ENCODE measurements at regions not wholly inside any gene's neighbourhood (a gene's known extent, or its start where the extent isn't known, plus 50 kb on each side); places are given as distances from the start of the nearest gene placed in this dataset.

DNA sequence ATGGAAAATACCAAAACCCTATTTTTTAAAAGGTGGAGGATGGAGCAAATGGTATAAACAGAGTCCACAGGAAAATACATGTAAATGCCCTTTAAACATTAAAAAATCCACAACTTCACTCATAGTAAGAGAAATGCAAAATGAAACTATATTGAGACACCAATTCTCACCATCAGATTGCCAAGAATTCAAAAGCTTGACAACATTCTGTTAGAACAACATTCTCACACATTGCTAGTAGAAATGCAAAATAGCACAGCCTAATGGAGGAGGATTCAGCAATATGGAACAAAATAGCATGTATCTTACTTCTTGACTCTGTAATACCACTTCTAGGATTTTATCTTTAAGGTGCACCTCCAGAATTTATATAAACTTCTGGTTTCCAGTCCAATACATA lies 351.8 kb downstream of the NXPE2 start:
- Histone ChIP-seq H3F3A (replicated peaks; ENCODE audit: insufficient read depth) (no peaks in the 10 kb centered on the region), H3K27ac (ENCODE audit: low read depth in 2 of 2, low read length in 1 of 2) (no peak overlapping the region), H3K36me3 (replicated peaks in 1 of 2; ENCODE audit: control insufficient read depth in 1 of 2, insufficient read depth in 2 of 2, low read length in 1 of 2) (no peaks in the 10 kb centered on the region), H3K4me1 (ENCODE audit: control insufficient read depth in 1 of 2, insufficient read depth in 2 of 2, low read depth in 1 of 2, low read length in 1 of 2) (no peaks in the 10 kb centered on the region), H3K27me3 (ENCODE audit: insufficient read depth) (no peaks in the 10 kb centered on the region), H3K9me3 (no peaks in the 10 kb centered on the region; the same call in 1 of the 2 replicates), H3K9me2 (peaks cover 3% of the 10 kb centered on the region; the same call in 1 of the 2 replicates), H3K4me3 (ENCODE audit: low read depth in 2 of 2, low read length in 1 of 2) (no peak overlapping the region), H2AFZ (ENCODE audit: low read depth) (no peak overlapping the region), H3K79me2 (ENCODE audit: insufficient read depth) (no peaks in the 10 kb centered on the region), H4K20me1 (ENCODE audit: insufficient read depth) (no peaks in the 10 kb centered on the region), H3K9ac (no peak overlapping the region), H3K4me2 (no peak overlapping the region)
- CTCF ChIA-PET, result interaction anchor here (1.0 kb wide), 1 partner anchor 36 kb away, joined by 3 read pairs; no protein-coding TSS in a partner anchor
- no peak for TF ChIP-seq YY1 (IDR thresholded peaks at IDR 0.05; ENCODE audit: low read depth)
- no peak for TF ChIP-seq FOSL2 (IDR thresholded peaks at IDR 0.05; ENCODE audit: borderline replicate concordance, low read depth)
- no peak for TF ChIP-seq RFX5 (IDR thresholded peaks at IDR 0.05; ENCODE audit: low read length)
- no peak for TF ChIP-seq NRF1 (IDR thresholded peaks at IDR 0.05; ENCODE audit: low read depth, low read length)
- TF ChIP-seq JUND (IDR thresholded peaks at IDR 0.05), result no peak
- TF ChIP-seq SMC3 (IDR thresholded peaks at IDR 0.05; ENCODE audit: low read depth, low read length), result no peak
- no peak for TF ChIP-seq TEAD4 (IDR thresholded peaks at IDR 0.05; ENCODE audit: borderline replicate concordance, insufficient read depth)
- TF ChIP-seq, protein P1, sequence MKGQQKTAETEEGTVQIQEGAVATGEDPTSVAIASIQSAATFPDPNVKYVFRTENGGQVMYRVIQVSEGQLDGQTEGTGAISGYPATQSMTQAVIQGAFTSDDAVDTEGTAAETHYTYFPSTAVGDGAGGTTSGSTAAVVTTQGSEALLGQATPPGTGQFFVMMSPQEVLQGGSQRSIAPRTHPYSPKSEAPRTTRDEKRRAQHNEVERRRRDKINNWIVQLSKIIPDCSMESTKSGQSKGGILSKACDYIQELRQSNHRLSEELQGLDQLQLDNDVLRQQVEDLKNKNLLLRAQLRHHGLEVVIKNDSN (IDR thresholded peaks at IDR 0.05; ENCODE audit: borderline replicate concordance, low read depth), result no peak
- no peak for TF ChIP-seq RCOR1 (IDR thresholded peaks at IDR 0.05; ENCODE audit: low read length)
- no peak for DNase-seq
- POLR2A ChIA-PET, result no interaction called here

DNA sequence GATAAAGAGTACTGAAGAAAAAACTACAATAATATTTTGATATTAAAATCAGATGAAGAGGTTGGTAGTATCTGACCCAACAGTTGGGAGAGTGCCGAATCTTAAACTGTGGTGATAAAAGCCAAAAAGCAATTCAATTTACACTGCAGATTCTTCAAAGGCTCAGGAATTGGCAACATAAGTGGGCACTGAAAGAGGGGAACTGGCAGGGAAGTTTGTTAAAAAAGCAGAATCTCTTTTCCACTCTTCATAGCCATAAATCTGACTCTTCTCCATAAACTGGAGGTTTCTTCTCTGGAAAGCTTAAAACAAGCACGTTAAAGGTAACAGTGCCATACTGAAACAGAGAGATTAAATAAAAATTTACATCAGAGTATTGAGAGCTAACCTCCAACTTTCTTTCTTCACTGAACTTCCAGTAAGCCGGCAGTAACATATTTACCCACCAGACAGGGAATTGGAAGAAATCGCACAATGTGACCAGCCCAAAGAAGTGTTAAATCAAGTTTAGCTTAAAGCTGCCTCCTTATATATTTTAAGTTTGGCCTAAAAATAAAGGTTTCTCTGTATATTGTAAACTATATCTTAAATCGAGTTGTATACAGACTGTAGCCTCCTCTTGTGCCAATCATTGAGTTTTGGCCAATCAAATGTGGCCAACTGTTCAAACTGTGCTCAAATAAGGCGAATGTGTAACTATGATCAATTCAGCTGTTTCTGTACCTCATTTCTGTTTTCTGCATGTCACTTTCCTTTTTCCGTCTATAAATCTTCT lies 358.3 kb downstream of the NXPE2 start:
- no peak for DNase-seq
- no peaks in the 10 kb centered on the region for H3K36me3 ChIP-seq (replicated peaks in 1 of 2; ENCODE audit: control insufficient read depth in 1 of 2, insufficient read depth in 2 of 2, low read length in 1 of 2)
- no peak overlapping the region for H2AFZ ChIP-seq (ENCODE audit: low read depth)
- no peak for TF ChIP-seq TEAD4 (IDR thresholded peaks at IDR 0.05; ENCODE audit: borderline replicate concordance, insufficient read depth)
- TF ChIP-seq, protein P2, sequence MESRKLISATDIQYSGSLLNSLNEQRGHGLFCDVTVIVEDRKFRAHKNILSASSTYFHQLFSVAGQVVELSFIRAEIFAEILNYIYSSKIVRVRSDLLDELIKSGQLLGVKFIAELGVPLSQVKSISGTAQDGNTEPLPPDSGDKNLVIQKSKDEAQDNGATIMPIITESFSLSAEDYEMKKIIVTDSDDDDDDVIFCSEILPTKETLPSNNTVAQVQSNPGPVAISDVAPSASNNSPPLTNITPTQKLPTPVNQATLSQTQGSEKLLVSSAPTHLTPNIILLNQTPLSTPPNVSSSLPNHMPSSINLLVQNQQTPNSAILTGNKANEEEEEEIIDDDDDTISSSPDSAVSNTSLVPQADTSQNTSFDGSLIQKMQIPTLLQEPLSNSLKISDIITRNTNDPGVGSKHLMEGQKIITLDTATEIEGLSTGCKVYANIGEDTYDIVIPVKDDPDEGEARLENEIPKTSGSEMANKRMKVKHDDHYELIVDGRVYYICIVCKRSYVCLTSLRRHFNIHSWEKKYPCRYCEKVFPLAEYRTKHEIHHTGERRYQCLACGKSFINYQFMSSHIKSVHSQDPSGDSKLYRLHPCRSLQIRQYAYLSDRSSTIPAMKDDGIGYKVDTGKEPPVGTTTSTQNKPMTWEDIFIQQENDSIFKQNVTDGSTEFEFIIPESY (IDR thresholded peaks at IDR 0.05; ENCODE audit: borderline replicate concordance, low read depth), result no peak
- TF ChIP-seq, protein P3, sequence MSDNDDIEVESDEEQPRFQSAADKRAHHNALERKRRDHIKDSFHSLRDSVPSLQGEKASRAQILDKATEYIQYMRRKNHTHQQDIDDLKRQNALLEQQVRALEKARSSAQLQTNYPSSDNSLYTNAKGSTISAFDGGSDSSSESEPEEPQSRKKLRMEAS (IDR thresholded peaks at IDR 0.05; ENCODE audit: low read depth), result no peak
- peaks cover 3% of the 10 kb centered on the region; the same call in 1 of the 2 replicates for H3K9me3 ChIP-seq
- ChIA-PET CTCF (no interaction called here), POLR2A (no interaction called here)
- H3K79me2 ChIP-seq (ENCODE audit: insufficient read depth), result no peaks in the 10 kb centered on the region
- 45% methylated on average over 7 of the region's 7 CpGs for WGBS (ENCODE audit: low lambda C conversion rate)
- H3K9me2 ChIP-seq, result peaks cover 3% of the 10 kb centered on the region; the same call in 1 of the 2 replicates
- no peaks in the 10 kb centered on the region for H3K4me1 ChIP-seq (ENCODE audit: control insufficient read depth in 1 of 2, insufficient read depth in 2 of 2, low read depth in 1 of 2, low read length in 1 of 2)
- H3K27me3 ChIP-seq (ENCODE audit: insufficient read depth), result no peaks in the 10 kb centered on the region
- no peak overlapping the region for H3K4me2 ChIP-seq
- no peak overlapping the region for H3K4me3 ChIP-seq (ENCODE audit: low read depth in 2 of 2, low read length in 1 of 2)
- no peak overlapping the region for H3K27ac ChIP-seq (ENCODE audit: low read depth in 2 of 2, low read length in 1 of 2)
- no peaks in the 10 kb centered on the region for H4K20me1 ChIP-seq (ENCODE audit: insufficient read depth)
- no peaks in the 10 kb centered on the region for H3F3A ChIP-seq (replicated peaks; ENCODE audit: insufficient read depth)
- no peak overlapping the region for H3K9ac ChIP-seq
